ENCODE measurements at regions not wholly inside any gene's neighbourhood (a gene's known extent, or its start where the extent isn't known, plus 50 kb on each side); places are given as distances from the start of the nearest gene placed in this dataset.
"Not testable (repeated sequence)": the region's sequence is repeated elsewhere in the genome, so short reads cannot be mapped to it uniquely, and the experiment has no call there.

GRCh38 chrX:112513154-112513553 lies 166.6 kb downstream of the LHFPL1 start:
- H3K4me3 Mint-ChIP-seq = no peak overlapping the region
- no peak for DNase-seq
- Histone ChIP-seq H3K27ac (ENCODE audit: low read depth, low read length) (no peak overlapping the region), H3K27me3 (ENCODE audit: insufficient read depth, low read length) (no peaks in the 10 kb centered on the region), H3K4me3 (ENCODE audit: low read length in 2 of 2) (no peak overlapping the region), H3K36me3 (ENCODE audit: insufficient read depth, low read length) (no peaks in the 10 kb centered on the region), H3K4me1 (ENCODE audit: insufficient read depth, low read length) (no peaks in the 10 kb centered on the region), H3K9me3 (ENCODE audit: control insufficient read depth in 1 of 2, low read length in 2 of 2) (no peaks in the 10 kb centered on the region)
- intact Hi-C loops (cut with micrococcal nuclease) = no loop called here
- no peaks in the 10 kb centered on the region for H3K36me3 Mint-ChIP-seq
- CTCF ChIA-PET (ENCODE audit: partially characterized antibody) = no interaction called here
- H3K9me3 Mint-ChIP-seq = peaks cover 0 to 18% (median 10%) of the 10 kb centered on the region in 8 donors
- no peak overlapping the region for H3K27ac Mint-ChIP-seq
- POLR2A ChIA-PET (ENCODE audit: partially characterized antibody) = no interaction called here
- H3K27me3 Mint-ChIP-seq = no peaks in the 10 kb centered on the region
- H3K4me1 Mint-ChIP-seq = no peaks in the 10 kb centered on the region

GRCh38 chrX:112512509-112512908 lies 167.2 kb downstream of the LHFPL1 start:
- CTCF ChIA-PET (ENCODE audit: partially characterized antibody) = no interaction called here
- no peaks in the 10 kb centered on the region for H3K36me3 ChIP-seq (ENCODE audit: insufficient read depth, low read length)

GRCh38 chrX:112510629-112511028 lies 169.1 kb downstream of the LHFPL1 start:
- Mint-ChIP-seq H3K4me1 (no peaks in the 10 kb centered on the region), H3K36me3 (no peaks in the 10 kb centered on the region), H3K27me3 (no peaks in the 10 kb centered on the region), H3K4me3 (no peak overlapping the region), H3K27ac (no peak overlapping the region), H3K9me3 (peaks cover 0 to 18% (median 10%) of the 10 kb centered on the region in 8 donors)
- Histone ChIP-seq H3K27me3 (ENCODE audit: insufficient read depth, low read length) (no peaks in the 10 kb centered on the region), H3K9me3 (ENCODE audit: control insufficient read depth in 1 of 2, low read length in 2 of 2) (no peaks in the 10 kb centered on the region), H3K36me3 (ENCODE audit: insufficient read depth, low read length) (no peaks in the 10 kb centered on the region), H3K4me3 (ENCODE audit: low read length in 2 of 2) (no peak overlapping the region), H3K4me1 (ENCODE audit: insufficient read depth, low read length) (no peaks in the 10 kb centered on the region), H3K27ac (ENCODE audit: low read depth, low read length) (no peak overlapping the region)
- ChIA-PET POLR2A (ENCODE audit: partially characterized antibody) (no interaction called here), CTCF (ENCODE audit: partially characterized antibody) (no interaction called here)
- intact Hi-C loops (cut with micrococcal nuclease) = no loop called here
- no peak for DNase-seq

More at GRCh38 chrX:112512509-112512908, 167.2 kb downstream of the LHFPL1 start:
- H3K36me3 Mint-ChIP-seq = no peaks in the 10 kb centered on the region
- intact Hi-C loops (cut with micrococcal nuclease) = no loop called here
- peaks cover 0 to 18% (median 10%) of the 10 kb centered on the region in 8 donors for H3K9me3 Mint-ChIP-seq
- Histone ChIP-seq H3K27ac (ENCODE audit: low read depth, low read length) (no peak overlapping the region), H3K27me3 (ENCODE audit: insufficient read depth, low read length) (no peaks in the 10 kb centered on the region), H3K9me3 (ENCODE audit: control insufficient read depth in 1 of 2, low read length in 2 of 2) (no peaks in the 10 kb centered on the region), H3K4me1 (ENCODE audit: insufficient read depth, low read length) (no peaks in the 10 kb centered on the region), H3K4me3 (ENCODE audit: low read length in 2 of 2) (no peak overlapping the region)
- H3K4me1 Mint-ChIP-seq = no peaks in the 10 kb centered on the region
- no peak overlapping the region for H3K27ac Mint-ChIP-seq
- H3K27me3 Mint-ChIP-seq = no peaks in the 10 kb centered on the region
- POLR2A ChIA-PET (ENCODE audit: partially characterized antibody) = no interaction called here
- no peak overlapping the region for H3K4me3 Mint-ChIP-seq
- no peak for DNase-seq

- Histone ChIP-seq H3K36me3 (ENCODE audit: insufficient read depth, low read length) (no peaks in the 10 kb centered on the region), H3K9me3 (ENCODE audit: control insufficient read depth in 1 of 2, low read length in 2 of 2) (no peaks in the 10 kb centered on the region), H3K27ac (ENCODE audit: low read depth, low read length) (no peak overlapping the region), H3K4me3 (ENCODE audit: low read length in 2 of 2) (no peak overlapping the region), H3K27me3 (ENCODE audit: insufficient read depth, low read length) (no peaks in the 10 kb centered on the region), H3K4me1 (ENCODE audit: insufficient read depth, low read length) (no peaks in the 10 kb centered on the region)
- ChIA-PET CTCF (ENCODE audit: partially characterized antibody) (no interaction called here), POLR2A (ENCODE audit: partially characterized antibody) (no interaction called here)
- Mint-ChIP-seq H3K9me3 (peaks cover 0 to 8% (median 0%) of the 10 kb centered on the region in 8 donors), H3K4me3 (no peak overlapping the region), H3K36me3 (no peaks in the 10 kb centered on the region), H3K4me1 (no peaks in the 10 kb centered on the region), H3K27me3 (no peaks in the 10 kb centered on the region), H3K27ac (no peak overlapping the region)
- DNase-seq = no peak
- intact Hi-C loops (cut with micrococcal nuclease) = no loop called here
These were observed 202.1 kb downstream of the LHFPL1 start for GRCh38 chrX:112477653-112478052.

GRCh38 chrX:112473654-112474053 lies 206.1 kb downstream of the LHFPL1 start:
- H3K9me3 Mint-ChIP-seq = no peaks in the 10 kb centered on the region
- H3K4me1 Mint-ChIP-seq = no peaks in the 10 kb centered on the region
- H3K4me3 Mint-ChIP-seq = no peak overlapping the region
- Histone ChIP-seq H3K4me1 (ENCODE audit: insufficient read depth, low read length) (no peaks in the 10 kb centered on the region), H3K27ac (ENCODE audit: low read depth, low read length) (no peak overlapping the region), H3K36me3 (ENCODE audit: insufficient read depth, low read length) (no peaks in the 10 kb centered on the region), H3K4me3 (ENCODE audit: low read length in 2 of 2) (no peak overlapping the region), H3K27me3 (ENCODE audit: insufficient read depth, low read length) (no peaks in the 10 kb centered on the region), H3K9me3 (ENCODE audit: control insufficient read depth in 1 of 2, low read length in 2 of 2) (no peaks in the 10 kb centered on the region)
- intact Hi-C loops (cut with micrococcal nuclease) = no loop called here
- no peaks in the 10 kb centered on the region for H3K27me3 Mint-ChIP-seq
- no peaks in the 10 kb centered on the region for H3K36me3 Mint-ChIP-seq
- ChIA-PET POLR2A (ENCODE audit: partially characterized antibody) (no interaction called here), CTCF (ENCODE audit: partially characterized antibody) (no interaction called here)
- H3K27ac Mint-ChIP-seq = no peak overlapping the region
- no peak for DNase-seq

GRCh38 chrX:112470551-112470950 lies 209.2 kb downstream of the LHFPL1 start:
- peaks cover 0 to 4% (median 0%) of the 10 kb centered on the region in 8 donors for H3K9me3 Mint-ChIP-seq
- H3K27ac Mint-ChIP-seq = no peak overlapping the region
- Histone ChIP-seq H3K4me3 (ENCODE audit: low read length in 2 of 2) (no peak overlapping the region), H3K27ac (ENCODE audit: low read depth, low read length) (no peak overlapping the region), H3K9me3 (ENCODE audit: control insufficient read depth in 1 of 2, low read length in 2 of 2) (no peaks in the 10 kb centered on the region), H3K4me1 (ENCODE audit: insufficient read depth, low read length) (no peaks in the 10 kb centered on the region), H3K27me3 (ENCODE audit: insufficient read depth, low read length) (no peaks in the 10 kb centered on the region), H3K36me3 (ENCODE audit: insufficient read depth, low read length) (no peaks in the 10 kb centered on the region)
- CTCF ChIA-PET (ENCODE audit: partially characterized antibody) = no interaction called here
- H3K27me3 Mint-ChIP-seq = no peaks in the 10 kb centered on the region
- no peaks in the 10 kb centered on the region for H3K36me3 Mint-ChIP-seq
- POLR2A ChIA-PET (ENCODE audit: partially characterized antibody) = no interaction called here
- H3K4me3 Mint-ChIP-seq = no peak overlapping the region
- no peak for DNase-seq
- intact Hi-C loops (cut with micrococcal nuclease) = no loop called here
- no peaks in the 10 kb centered on the region for H3K4me1 Mint-ChIP-seq

GRCh38 chrX:112461949-112462450 lies 217.7 kb downstream of the LHFPL1 start:
- H3K27me3 Mint-ChIP-seq; H3K4me3 Mint-ChIP-seq; CTCF ChIA-PET (ENCODE audit: partially characterized antibody); H3K36me3 Mint-ChIP-seq; H3K4me3 ChIP-seq (ENCODE audit: low read length in 2 of 2); POLR2A ChIA-PET (ENCODE audit: partially characterized antibody); H3K27ac Mint-ChIP-seq; H3K27me3 ChIP-seq (ENCODE audit: insufficient read depth, low read length); H3K4me1 Mint-ChIP-seq; H3K4me1 ChIP-seq (ENCODE audit: insufficient read depth, low read length); H3K27ac ChIP-seq (ENCODE audit: low read depth, low read length); intact Hi-C loops (cut with micrococcal nuclease); H3K9me3 ChIP-seq (ENCODE audit: control insufficient read depth in 1 of 2, low read length in 2 of 2); DNase-seq; H3K9me3 Mint-ChIP-seq; H3K36me3 ChIP-seq (ENCODE audit: insufficient read depth, low read length): not testable (repeated sequence)

GRCh38 chrX:112457788-112458187 lies 221.9 kb downstream of the LHFPL1 start:
- Mint-ChIP-seq H3K27ac (no peak overlapping the region), H3K27me3 (no peaks in the 10 kb centered on the region), H3K9me3 (no peaks in the 10 kb centered on the region), H3K4me1 (no peaks in the 10 kb centered on the region), H3K36me3 (no peaks in the 10 kb centered on the region), H3K4me3 (no peak overlapping the region)
- Histone ChIP-seq H3K27ac (ENCODE audit: low read depth, low read length) (no peak overlapping the region), H3K9me3 (ENCODE audit: control insufficient read depth in 1 of 2, low read length in 2 of 2) (no peaks in the 10 kb centered on the region), H3K4me1 (ENCODE audit: insufficient read depth, low read length) (no peaks in the 10 kb centered on the region), H3K4me3 (ENCODE audit: low read length in 2 of 2) (no peak overlapping the region), H3K36me3 (ENCODE audit: insufficient read depth, low read length) (no peaks in the 10 kb centered on the region), H3K27me3 (ENCODE audit: insufficient read depth, low read length) (no peaks in the 10 kb centered on the region)
- POLR2A ChIA-PET (ENCODE audit: partially characterized antibody) = no interaction called here
- intact Hi-C loops (cut with micrococcal nuclease) = no loop called here
- no peak for DNase-seq
- CTCF ChIA-PET (ENCODE audit: partially characterized antibody) = no interaction called here
